NCI-H446 (cell line): ENCODE measurements at regions not wholly inside any gene's neighbourhood (a gene's known extent, or its start where the extent isn't known, plus 50 kb on each side); places are given as distances from the start of the nearest gene placed in this dataset.
"Not testable (repeated sequence)": the region's sequence is repeated elsewhere in the genome, so short reads cannot be mapped to it uniquely, and the experiment has no call there.

ENCODE experiments used
- DNase-seq, 2 experiments: peaks; one replicate each; lab custom pipeline; 2025; lab: John Stamatoyannopoulos, UW

- DNase-seq, result no peak
Measured at GRCh38 chr6:98036344-98036923, 753.4 kb upstream of the MMS22L start.

GRCh38 chr6:98037571-98037970 lies 754.6 kb upstream of the MMS22L start:
- no peak for DNase-seq

GRCh38 chr6:98039443-98039842 lies 756.4 kb upstream of the MMS22L start:
- no peak for DNase-seq

GRCh38 chr6:98039904-98040607 lies 757.0 kb upstream of the MMS22L start:
- DNase-seq, result peak; percentile 42 to 44

- no peak for DNase-seq
Measured at GRCh38 chr6:98041056-98041455, 758.0 kb upstream of the MMS22L start.

GRCh38 chr6:98041921-98042320 lies 758.9 kb upstream of the MMS22L start:
- no peak for DNase-seq

- DNase-seq, result no peak
Measured at GRCh38 chr6:98044151-98044561, 761.1 kb upstream of the MMS22L start.

GRCh38 chr6:98044791-98045470 lies 761.9 kb upstream of the MMS22L start:
- no peak for DNase-seq

- DNase-seq, result peak; percentile 83 to 87
Measured at GRCh38 chr6:98047164-98047563, 764.1 kb upstream of the MMS22L start.

- peak; percentile 57 to 68 for DNase-seq
Measured at GRCh38 chr6:98047871-98048270, 764.9 kb upstream of the MMS22L start.

- DNase-seq, result peak; percentile 11 to 52
Measured at GRCh38 chr6:98054453-98054852, 771.4 kb upstream of the MMS22L start.

- DNase-seq, result peak in 1 of 2 experiments; percentile 11
Measured at GRCh38 chr6:98056955-98057354, 773.9 kb upstream of the MMS22L start.

GRCh38 chr6:98067375-98067774 lies 767.0 kb upstream of the POU3F2 start:
- no peak for DNase-seq

GRCh38 chr6:98088537-98088936 lies 745.8 kb upstream of the POU3F2 start:
- not testable (repeated sequence) for DNase-seq

GRCh38 chr6:98092331-98092730 lies 742.0 kb upstream of the POU3F2 start:
- no peak for DNase-seq

- DNase-seq, result no peak
Measured at GRCh38 chr6:98094696-98095095, 739.7 kb upstream of the POU3F2 start.

GRCh38 chr6:98107801-98108200 lies 726.6 kb upstream of the POU3F2 start:
- no peak for DNase-seq

- DNase-seq, result no peak
Measured at GRCh38 chr6:98116455-98116854, 717.9 kb upstream of the POU3F2 start.

GRCh38 chr6:98117068-98117467 lies 717.3 kb upstream of the POU3F2 start:
- no peak for DNase-seq

- DNase-seq, result no peak
Measured at GRCh38 chr6:98118397-98119045, 715.9 kb upstream of the POU3F2 start.

- DNase-seq, result no peak
Measured at GRCh38 chr6:98124171-98124570, 710.2 kb upstream of the POU3F2 start.

- no peak for DNase-seq
Measured at GRCh38 chr6:98131290-98131990, 702.9 kb upstream of the POU3F2 start.
